Gastrocnemius medialis (tissue), 4 donors: ENCODE measurements at regions not wholly inside any gene's neighbourhood (a gene's known extent, or its start where the extent isn't known, plus 50 kb on each side); places are given as distances from the start of the nearest gene placed in this dataset.

Source experiments
- CTCF ChIP-seq, 5 experiments: fragments of 450-650 bp in 3 of 5; fragments of 200-600 bp in 2 of 5; sonication (generic) in 2 of 5; IDR thresholded peaks in 4 of 5; conservative IDR thresholded peaks in 1 of 5; 1 replicate in 4 of 5; 2 replicates in 1 of 5; pipeline ENCODE4 v1.5.1; 2016 to 2019; ENCODE audit warnings: antibody characterized with exemption in 5 of 5, mild to moderate bottlenecking in 3 of 5, moderate library complexity in 3 of 5
- POLR2A ChIP-seq, 2 donors: fragments of 450-650 bp; IDR thresholded peaks; one replicate each; pipeline ENCODE4 v1.6.1; 2017; ENCODE audit warnings: antibody characterized with exemption in 2 of 2, mild to moderate bottlenecking in 2 of 2, moderate library complexity in 2 of 2

DNA sequence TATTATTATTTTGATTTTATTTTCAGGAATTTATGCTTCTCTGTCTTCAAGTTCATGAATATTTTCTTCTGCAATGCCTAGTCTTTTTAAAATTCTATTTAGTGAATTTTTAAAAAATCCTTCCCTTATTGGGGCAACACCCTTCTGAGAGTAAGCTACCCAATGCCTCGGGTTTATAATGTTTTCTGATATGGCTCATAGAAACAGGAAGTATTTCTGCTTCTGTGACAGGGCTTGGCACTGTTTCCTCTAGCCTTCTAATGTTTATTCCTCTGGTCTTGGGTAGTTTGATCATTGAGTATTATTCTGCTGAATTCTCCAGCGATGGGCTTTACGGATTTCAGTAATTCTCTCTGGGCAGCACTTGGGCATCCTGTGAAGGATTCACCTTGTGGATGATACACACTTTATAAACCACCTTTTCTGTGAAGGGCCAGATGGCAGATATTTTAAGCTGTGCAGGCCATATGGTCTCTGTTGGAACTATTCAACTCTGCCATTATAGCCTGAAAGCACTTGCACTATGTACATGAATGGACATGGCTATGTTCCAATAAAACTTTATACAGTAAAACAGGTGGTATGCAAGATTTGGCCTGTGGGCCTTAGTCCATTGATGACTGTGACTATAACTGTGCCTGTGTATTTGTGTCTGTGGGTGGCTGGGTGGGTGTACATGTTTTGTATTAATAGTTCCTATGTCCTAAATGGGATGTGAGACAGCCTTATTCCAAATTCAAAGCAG, 95.9 kb upstream of the FAT1 start:
- TF ChIP-seq CTCF (IDR thresholded peaks at IDR 0.05 in 4 of 5, conservative IDR thresholded peaks at IDR 0.05 in 1 of 5) (no peak), POLR2A (IDR thresholded peaks at IDR 0.05) (no peak)
